ENCODE measurements at regions not wholly inside any gene's neighbourhood (a gene's known extent, or its start where the extent isn't known, plus 50 kb on each side); places are given as distances from the start of the nearest gene placed in this dataset.

- Histone ChIP-seq H3K4me1 (ENCODE audit: low read length) (peaks cover 4% of the 10 kb centered on the region), H3K27me3 (ENCODE audit: low read length) (no peaks in the 10 kb centered on the region), H3K36me3 (ENCODE audit: insufficient read depth, low read length) (no peaks in the 10 kb centered on the region), H2AFZ (ENCODE audit: low read length) (no peak overlapping the region), H3K9ac (ENCODE audit: low read length) (no peak overlapping the region), H3K9me3 (ENCODE audit: low read length) (no peaks in the 10 kb centered on the region), H4K20me1 (ENCODE audit: insufficient read depth, low read depth, low read length) (no peaks in the 10 kb centered on the region), H3K27ac (ENCODE audit: low read length) (no peak overlapping the region), H3K79me2 (ENCODE audit: low read length) (no peaks in the 10 kb centered on the region), H3K9me2 (replicated peaks; ENCODE audit: insufficient read depth, low read length) (no peaks in the 10 kb centered on the region), H3K4me2 (ENCODE audit: low read depth, low read length, poor library complexity, severe bottlenecking) (no peak overlapping the region), H3K4me3 (ENCODE audit: low read length) (no peak overlapping the region)
- no peak for DNase-seq
These were observed 755.0 kb upstream of the RAB6C start for GRCh38 chr2:129224486-129224885.

GRCh38 chr2:129229196-129229595 is 750.3 kb upstream of the RAB6C start:
- no peak overlapping the region for H3K4me2 ChIP-seq (ENCODE audit: low read depth, low read length, poor library complexity, severe bottlenecking)
- no peak overlapping the region for H3K4me3 ChIP-seq (ENCODE audit: low read length)

GRCh38 chr2:129229830-129230441 is 749.5 kb upstream of the RAB6C start:
- Histone ChIP-seq H2AFZ (ENCODE audit: low read length) (no peak overlapping the region), H3K36me3 (ENCODE audit: insufficient read depth, low read length) (no peaks in the 10 kb centered on the region), H3K9ac (ENCODE audit: low read length) (no peak overlapping the region), H3K27me3 (ENCODE audit: low read length) (no peaks in the 10 kb centered on the region), H4K20me1 (ENCODE audit: insufficient read depth, low read depth, low read length) (no peaks in the 10 kb centered on the region), H3K4me2 (ENCODE audit: low read depth, low read length, poor library complexity, severe bottlenecking) (no peak overlapping the region), H3K4me1 (ENCODE audit: low read length) (no peaks in the 10 kb centered on the region), H3K27ac (ENCODE audit: low read length) (no peak overlapping the region), H3K79me2 (ENCODE audit: low read length) (no peaks in the 10 kb centered on the region), H3K4me3 (ENCODE audit: low read length) (no peak overlapping the region), H3K9me2 (replicated peaks; ENCODE audit: insufficient read depth, low read length) (no peaks in the 10 kb centered on the region), H3K9me3 (ENCODE audit: low read length) (no peaks in the 10 kb centered on the region)
- no peak for DNase-seq

More at GRCh38 chr2:129229196-129229595, 750.3 kb upstream of the RAB6C start:
- Histone ChIP-seq H3K9me3 (ENCODE audit: low read length) (no peaks in the 10 kb centered on the region), H4K20me1 (ENCODE audit: insufficient read depth, low read depth, low read length) (no peaks in the 10 kb centered on the region), H3K27ac (ENCODE audit: low read length) (no peak overlapping the region), H3K9me2 (replicated peaks; ENCODE audit: insufficient read depth, low read length) (no peaks in the 10 kb centered on the region), H3K36me3 (ENCODE audit: insufficient read depth, low read length) (no peaks in the 10 kb centered on the region), H3K27me3 (ENCODE audit: low read length) (no peaks in the 10 kb centered on the region), H3K79me2 (ENCODE audit: low read length) (no peaks in the 10 kb centered on the region), H3K9ac (ENCODE audit: low read length) (no peak overlapping the region), H2AFZ (ENCODE audit: low read length) (no peak overlapping the region), H3K4me1 (ENCODE audit: low read length) (no peaks in the 10 kb centered on the region)
- no peak for DNase-seq

GRCh38 chr2:129231924-129232323 is 747.5 kb upstream of the RAB6C start:
- no peaks in the 10 kb centered on the region for H4K20me1 ChIP-seq (ENCODE audit: insufficient read depth, low read depth, low read length)
- no peak overlapping the region for H3K9ac ChIP-seq (ENCODE audit: low read length)
- H3K9me3 ChIP-seq (ENCODE audit: low read length): no peaks in the 10 kb centered on the region
- H3K27ac ChIP-seq (ENCODE audit: low read length): no peak overlapping the region
- H3K36me3 ChIP-seq (ENCODE audit: insufficient read depth, low read length): no peaks in the 10 kb centered on the region
- no peaks in the 10 kb centered on the region for H3K4me1 ChIP-seq (ENCODE audit: low read length)
- DNase-seq: no peak
- no peaks in the 10 kb centered on the region for H3K9me2 ChIP-seq (replicated peaks; ENCODE audit: insufficient read depth, low read length)
- H3K27me3 ChIP-seq (ENCODE audit: low read length): no peaks in the 10 kb centered on the region
- no peak overlapping the region for H3K4me2 ChIP-seq (ENCODE audit: low read depth, low read length, poor library complexity, severe bottlenecking)
- H3K4me3 ChIP-seq (ENCODE audit: low read length): no peak overlapping the region
- H2AFZ ChIP-seq (ENCODE audit: low read length): no peak overlapping the region
- no peaks in the 10 kb centered on the region for H3K79me2 ChIP-seq (ENCODE audit: low read length)

GRCh38 chr2:129233166-129233565 is 746.3 kb upstream of the RAB6C start:
- Histone ChIP-seq H2AFZ (ENCODE audit: low read length) (no peak overlapping the region), H3K9ac (ENCODE audit: low read length) (no peak overlapping the region), H3K9me2 (replicated peaks; ENCODE audit: insufficient read depth, low read length) (no peaks in the 10 kb centered on the region), H4K20me1 (ENCODE audit: insufficient read depth, low read depth, low read length) (no peaks in the 10 kb centered on the region), H3K27ac (ENCODE audit: low read length) (no peak overlapping the region), H3K27me3 (ENCODE audit: low read length) (no peaks in the 10 kb centered on the region), H3K4me1 (ENCODE audit: low read length) (no peaks in the 10 kb centered on the region), H3K4me3 (ENCODE audit: low read length) (no peak overlapping the region), H3K79me2 (ENCODE audit: low read length) (no peaks in the 10 kb centered on the region), H3K4me2 (ENCODE audit: low read depth, low read length, poor library complexity, severe bottlenecking) (no peak overlapping the region), H3K36me3 (ENCODE audit: insufficient read depth, low read length) (no peaks in the 10 kb centered on the region), H3K9me3 (ENCODE audit: low read length) (no peaks in the 10 kb centered on the region)
- no peak for DNase-seq

- H2AFZ ChIP-seq (ENCODE audit: low read length): no peak overlapping the region
- no peaks in the 10 kb centered on the region for H4K20me1 ChIP-seq (ENCODE audit: insufficient read depth, low read depth, low read length)
- H3K9me2 ChIP-seq (replicated peaks; ENCODE audit: insufficient read depth, low read length): no peaks in the 10 kb centered on the region
- no peaks in the 10 kb centered on the region for H3K27me3 ChIP-seq (ENCODE audit: low read length)
- H3K79me2 ChIP-seq (ENCODE audit: low read length): no peaks in the 10 kb centered on the region
- peak; percentile 62 for DNase-seq
- H3K9me3 ChIP-seq (ENCODE audit: low read length): no peaks in the 10 kb centered on the region
- H3K27ac ChIP-seq (ENCODE audit: low read length): no peak overlapping the region
- H3K4me1 ChIP-seq (ENCODE audit: low read length): no peaks in the 10 kb centered on the region
- H3K9ac ChIP-seq (ENCODE audit: low read length): no peak overlapping the region
- H3K4me3 ChIP-seq (ENCODE audit: low read length): no peak overlapping the region
- H3K4me2 ChIP-seq (ENCODE audit: low read depth, low read length, poor library complexity, severe bottlenecking): no peak overlapping the region
- H3K36me3 ChIP-seq (ENCODE audit: insufficient read depth, low read length): no peaks in the 10 kb centered on the region
These were observed 745.6 kb upstream of the RAB6C start for GRCh38 chr2:129233751-129234406.

GRCh38 chr2:129236601-129237000 is 742.9 kb upstream of the RAB6C start:
- no peak overlapping the region for H3K9ac ChIP-seq (ENCODE audit: low read length)
- no peak for DNase-seq
- H3K4me3 ChIP-seq (ENCODE audit: low read length): no peak overlapping the region
- no peak overlapping the region for H2AFZ ChIP-seq (ENCODE audit: low read length)
- H3K9me2 ChIP-seq (replicated peaks; ENCODE audit: insufficient read depth, low read length): no peaks in the 10 kb centered on the region
- no peaks in the 10 kb centered on the region for H3K27me3 ChIP-seq (ENCODE audit: low read length)
- H3K9me3 ChIP-seq (ENCODE audit: low read length): no peaks in the 10 kb centered on the region
- H3K27ac ChIP-seq (ENCODE audit: low read length): no peak overlapping the region
- H3K4me2 ChIP-seq (ENCODE audit: low read depth, low read length, poor library complexity, severe bottlenecking): no peak overlapping the region
- H3K79me2 ChIP-seq (ENCODE audit: low read length): no peaks in the 10 kb centered on the region
- no peaks in the 10 kb centered on the region for H3K4me1 ChIP-seq (ENCODE audit: low read length)
- no peaks in the 10 kb centered on the region for H4K20me1 ChIP-seq (ENCODE audit: insufficient read depth, low read depth, low read length)
- no peaks in the 10 kb centered on the region for H3K36me3 ChIP-seq (ENCODE audit: insufficient read depth, low read length)

- DNase-seq: no peak
- Histone ChIP-seq H3K4me3 (ENCODE audit: low read length) (no peak overlapping the region), H3K79me2 (ENCODE audit: low read length) (no peaks in the 10 kb centered on the region), H3K9ac (ENCODE audit: low read length) (no peak overlapping the region), H3K4me2 (ENCODE audit: low read depth, low read length, poor library complexity, severe bottlenecking) (no peak overlapping the region), H3K36me3 (ENCODE audit: insufficient read depth, low read length) (no peaks in the 10 kb centered on the region), H3K27me3 (ENCODE audit: low read length) (no peaks in the 10 kb centered on the region), H3K9me2 (replicated peaks; ENCODE audit: insufficient read depth, low read length) (no peaks in the 10 kb centered on the region), H2AFZ (ENCODE audit: low read length) (no peak overlapping the region), H4K20me1 (ENCODE audit: insufficient read depth, low read depth, low read length) (no peaks in the 10 kb centered on the region), H3K4me1 (ENCODE audit: low read length) (no peaks in the 10 kb centered on the region), H3K27ac (ENCODE audit: low read length) (no peak overlapping the region), H3K9me3 (ENCODE audit: low read length) (no peaks in the 10 kb centered on the region)
These were observed 741.3 kb upstream of the RAB6C start for GRCh38 chr2:129237966-129238725.
